SHP77 treated with DMSO at 0.1 percent for 48 hours (cell line): ENCODE measurements at regions not wholly inside any gene's neighbourhood (a gene's known extent, or its start where the extent isn't known, plus 50 kb on each side); places are given as distances from the start of the nearest gene placed in this dataset.
"Not testable (repeated sequence)": the region's sequence is repeated elsewhere in the genome, so short reads cannot be mapped to it uniquely, and the experiment has no call there.

Experiments
- DNase-seq: peaks from one replicate; lab custom pipeline; 2025; lab: John Stamatoyannopoulos, UW

DNA sequence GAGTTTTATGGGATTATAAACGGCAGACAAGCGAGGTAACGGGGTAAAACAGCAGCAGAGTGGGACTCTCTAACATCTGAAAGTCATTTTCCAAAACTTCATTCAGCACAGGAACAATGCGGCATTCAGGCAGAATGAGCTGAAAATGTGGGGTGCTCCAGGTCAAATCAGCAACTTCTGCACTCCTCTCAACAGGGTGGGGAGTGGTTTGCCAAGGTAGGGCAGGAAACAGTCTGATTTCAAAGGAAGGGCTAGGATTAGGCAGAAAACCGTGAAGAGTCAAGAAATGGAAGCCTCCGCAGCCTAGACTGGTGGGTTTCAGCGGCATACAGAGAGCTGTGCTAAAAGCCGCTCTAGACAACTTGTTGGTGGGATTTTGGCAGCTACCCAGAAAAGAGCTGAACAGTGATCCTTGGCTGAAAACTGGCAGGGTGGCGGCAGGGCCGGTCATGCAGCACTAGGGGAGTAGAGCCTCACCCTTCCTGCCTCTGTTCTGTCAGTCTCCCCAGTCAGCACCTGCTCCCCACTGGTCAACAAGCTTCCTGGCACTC lies 154.2 kb upstream of the KLF12 start:
- DNase-seq, result peak; percentile 57

DNA sequence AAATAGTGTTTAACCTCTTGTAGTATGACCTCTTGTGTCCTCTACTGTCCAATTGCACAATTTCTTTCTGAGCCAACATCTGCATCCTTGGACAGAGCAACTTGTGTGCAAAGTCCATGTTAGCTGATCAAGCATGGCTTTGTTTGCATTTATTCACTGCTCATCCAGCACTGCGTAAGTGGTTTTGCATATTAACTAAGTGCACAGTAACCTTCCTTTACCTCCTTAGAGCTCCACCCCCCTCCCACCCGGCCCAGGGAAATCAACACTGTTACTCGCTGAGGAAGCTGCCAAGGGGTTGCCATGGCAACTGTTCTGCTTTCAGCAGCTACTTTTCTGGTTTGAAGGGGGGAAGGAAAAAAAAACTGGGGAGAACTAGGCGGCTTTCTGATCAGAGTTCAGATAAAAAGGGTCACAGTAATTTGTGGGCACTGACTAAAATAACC lies 153.5 kb upstream of the KLF12 start:
- peak; percentile 17 for DNase-seq

DNA sequence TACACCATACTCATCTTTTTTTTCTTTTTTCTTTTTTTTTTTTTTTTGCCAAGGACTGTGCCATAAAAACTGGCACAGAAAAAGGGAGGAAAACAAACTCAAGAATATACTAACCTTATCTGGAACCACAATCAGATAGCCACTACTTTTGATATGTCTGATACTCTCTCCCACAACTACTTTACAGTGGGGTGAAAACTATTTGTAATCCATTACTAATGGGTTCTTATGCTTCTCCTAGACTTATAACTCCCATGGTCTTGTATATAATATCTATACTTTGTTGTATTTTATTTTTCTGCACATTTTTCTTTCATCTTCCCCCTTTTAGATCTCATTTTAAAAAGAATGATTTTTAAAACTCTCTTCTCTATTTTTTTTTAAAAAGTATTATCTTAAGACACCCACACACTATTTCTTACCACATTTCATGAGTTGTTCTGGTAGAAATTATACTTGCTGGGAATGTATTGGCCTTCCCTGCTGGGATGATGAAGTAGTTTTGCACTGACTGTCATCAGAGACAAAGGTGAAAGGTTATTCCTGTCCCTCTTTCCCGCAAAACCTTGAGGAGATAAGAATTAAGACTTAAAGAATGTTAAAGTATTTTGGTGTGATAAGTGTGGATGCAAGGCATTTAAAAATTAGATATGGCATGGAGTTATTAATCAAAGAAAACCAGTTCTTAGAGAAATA lies 146.7 kb upstream of the KLF12 start:
- no peak for DNase-seq

DNA sequence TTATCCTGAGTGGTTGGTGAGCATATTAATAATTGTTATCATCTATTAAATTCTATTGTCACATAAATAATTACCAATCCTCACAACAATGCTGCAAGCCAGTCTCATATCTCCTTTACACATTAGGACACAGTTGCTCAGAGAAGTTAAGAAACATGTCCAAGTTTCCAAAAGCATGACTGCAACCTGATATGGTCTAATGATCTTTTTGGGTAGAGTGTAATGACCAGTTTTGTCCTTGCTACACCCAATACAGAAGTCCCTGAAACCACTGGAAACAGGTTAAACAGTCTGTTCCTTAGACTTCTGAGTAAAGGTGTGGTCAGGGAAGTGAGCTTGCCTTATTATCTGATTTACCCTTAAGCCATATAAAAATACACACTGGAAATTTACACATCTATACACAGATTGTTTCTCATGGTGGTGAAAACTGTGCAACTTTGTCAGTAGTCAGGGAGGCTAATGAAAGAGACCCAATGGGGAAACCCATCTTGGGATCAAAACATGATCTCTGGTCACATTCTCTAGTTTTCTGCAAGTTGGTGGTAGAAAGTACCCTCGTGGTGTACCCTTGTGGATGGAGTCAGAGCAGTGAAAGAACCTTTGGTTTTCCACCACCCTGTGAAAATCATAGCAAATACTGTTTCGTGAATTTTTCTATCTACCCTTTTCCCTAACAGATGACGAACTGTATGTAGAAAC lies 146.0 kb upstream of the KLF12 start:
- DNase-seq, result no peak

- DNase-seq, result no peak
Measured at GRCh38 chr13:74278901-74279300, 144.7 kb upstream of the KLF12 start.

DNA sequence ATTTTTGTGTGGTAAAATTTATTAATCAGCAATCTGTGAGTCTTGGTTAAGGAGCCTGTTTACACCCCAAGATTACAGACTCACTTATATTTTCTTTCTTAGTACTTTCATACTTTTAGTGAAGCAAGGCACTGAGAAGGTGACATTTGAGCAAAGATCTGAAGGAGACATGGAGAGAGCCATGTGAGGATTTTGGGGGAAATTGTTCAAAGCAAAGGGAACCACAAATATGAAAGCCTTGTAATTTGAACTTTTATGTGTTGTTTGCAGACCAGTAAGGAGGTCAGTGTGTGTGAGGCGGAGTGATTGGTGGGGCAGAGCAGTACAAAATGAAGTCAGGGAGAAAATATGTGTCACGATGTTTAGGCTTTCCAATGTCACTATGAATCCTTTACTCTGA lies 140.7 kb upstream of the KLF12 start:
- no peak for DNase-seq

DNA sequence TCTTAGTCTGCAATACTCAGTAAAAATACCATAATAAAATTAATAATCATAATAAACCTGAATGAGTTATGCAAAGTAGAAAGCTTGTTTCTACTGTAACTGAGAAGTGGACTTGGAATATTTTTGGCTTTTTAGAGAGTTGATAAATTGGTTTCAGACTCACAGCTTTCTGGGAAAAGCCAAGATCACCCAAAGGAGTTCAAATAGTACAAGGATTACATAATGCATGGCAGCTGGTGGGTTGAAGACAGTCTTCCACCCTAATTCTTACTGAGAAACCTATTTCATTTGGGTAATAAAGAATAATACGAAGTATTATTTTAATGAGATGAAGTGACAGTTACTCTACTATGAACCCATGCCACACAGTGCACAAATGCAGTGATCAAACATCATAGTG lies 139.4 kb upstream of the KLF12 start:
- no peak for DNase-seq

- no peak for DNase-seq
Measured at GRCh38 chr13:74272826-74273225, 138.6 kb upstream of the KLF12 start.

DNA sequence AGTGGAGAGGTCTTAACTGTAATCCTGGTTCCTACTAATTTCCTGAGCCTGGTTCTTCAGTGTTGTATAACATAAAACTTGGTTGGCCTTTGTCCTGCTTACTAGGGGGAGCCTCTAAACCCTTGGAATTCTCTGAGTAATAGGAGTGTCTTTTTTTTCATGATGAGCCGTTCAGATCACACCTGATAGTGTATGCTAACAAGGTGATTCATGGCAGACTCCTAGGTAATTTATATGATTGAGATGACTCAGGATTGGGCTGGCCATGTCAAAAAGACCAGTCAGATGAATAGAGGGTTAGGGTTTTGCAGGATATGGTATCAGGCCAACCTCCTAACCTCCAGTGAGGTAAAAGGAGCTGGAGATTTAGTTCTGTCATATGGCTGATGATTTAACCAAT lies 135.8 kb upstream of the KLF12 start:
- no peak for DNase-seq

DNA sequence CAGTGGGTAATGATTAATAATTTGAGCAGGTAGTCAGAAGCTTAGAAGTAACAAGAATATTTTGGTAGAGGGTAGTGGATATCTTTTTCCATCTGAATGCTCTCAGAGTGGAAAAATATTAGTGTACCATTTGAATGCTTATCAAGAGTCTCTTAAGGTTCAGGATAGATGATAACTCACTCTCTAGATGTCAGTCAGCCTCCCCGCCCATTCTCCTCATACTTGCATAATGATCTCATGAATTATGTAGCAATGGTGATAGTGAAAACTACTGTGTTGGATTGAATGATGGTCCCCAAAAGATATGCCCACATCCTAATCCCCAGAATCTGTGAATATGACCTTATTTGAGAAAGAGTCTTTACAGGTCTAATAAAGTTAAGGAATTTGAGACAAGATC lies 132.7 kb upstream of the KLF12 start:
- DNase-seq, result no peak

DNA sequence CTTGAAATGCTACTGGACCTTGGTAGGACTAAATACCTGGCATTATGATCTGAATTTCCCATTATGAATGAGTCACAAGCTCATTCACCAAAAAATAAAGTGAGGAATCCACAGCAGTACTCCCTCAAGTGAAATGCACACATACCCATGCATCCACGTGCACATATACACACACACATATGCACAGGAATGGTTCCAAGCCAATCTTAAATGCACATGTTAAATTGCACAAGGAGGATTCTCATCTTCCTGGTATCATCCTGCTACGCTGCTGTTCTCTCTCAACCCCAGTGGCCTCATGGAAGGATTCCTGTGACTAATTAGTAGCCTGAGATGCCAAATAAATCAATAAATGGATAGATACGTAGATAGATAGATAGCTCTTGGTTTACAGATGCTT lies 132.1 kb upstream of the KLF12 start:
- DNase-seq, result no peak

- DNase-seq, result no peak
Measured at GRCh38 chr13:74264333-74264732, 130.1 kb upstream of the KLF12 start.

GRCh38 chr13:74260420-74260819 lies 126.2 kb upstream of the KLF12 start:
- not testable (repeated sequence) for DNase-seq

- no peak for DNase-seq
Measured at GRCh38 chr13:74259641-74260040, 125.4 kb upstream of the KLF12 start.

DNA sequence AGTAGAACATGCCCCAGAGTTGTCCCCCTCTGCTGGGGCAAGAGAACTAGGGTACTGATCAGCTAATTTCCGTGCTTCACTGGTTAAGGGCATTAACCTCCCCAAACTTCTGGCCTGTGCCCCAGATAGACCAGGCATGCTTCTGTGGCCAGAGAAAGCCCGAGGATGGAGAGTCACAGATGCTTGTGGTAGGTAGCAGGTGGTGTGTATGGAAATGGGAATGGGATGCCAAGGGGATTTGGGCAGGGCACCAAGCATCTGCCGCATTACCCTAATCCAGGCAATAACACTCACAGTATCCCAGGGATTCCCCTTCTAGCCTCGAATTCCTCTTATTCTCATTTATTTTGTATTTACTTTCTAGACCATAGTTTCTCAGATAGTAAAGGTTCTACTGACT lies 124.8 kb upstream of the KLF12 start:
- DNase-seq, result no peak

DNA sequence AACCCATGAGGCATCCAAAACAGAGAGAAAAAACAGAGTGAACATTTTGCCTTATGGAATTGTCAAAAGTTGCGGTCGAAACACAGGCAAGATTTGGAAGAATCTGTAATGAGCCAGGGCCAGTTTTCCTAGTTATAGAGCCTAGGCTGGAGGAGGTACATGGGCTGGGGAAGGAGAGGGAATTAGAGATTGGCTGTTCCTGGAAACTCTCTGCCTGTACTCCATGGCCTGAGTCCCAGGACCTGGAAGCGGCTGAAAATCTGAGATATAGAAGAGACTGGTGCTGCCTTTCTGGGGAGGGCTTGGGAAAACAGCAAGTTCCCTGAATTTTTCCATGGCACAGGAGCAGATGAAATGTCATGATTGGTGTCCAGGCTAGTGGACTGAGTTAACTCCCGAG lies 122.8 kb upstream of the KLF12 start:
- no peak for DNase-seq

DNA sequence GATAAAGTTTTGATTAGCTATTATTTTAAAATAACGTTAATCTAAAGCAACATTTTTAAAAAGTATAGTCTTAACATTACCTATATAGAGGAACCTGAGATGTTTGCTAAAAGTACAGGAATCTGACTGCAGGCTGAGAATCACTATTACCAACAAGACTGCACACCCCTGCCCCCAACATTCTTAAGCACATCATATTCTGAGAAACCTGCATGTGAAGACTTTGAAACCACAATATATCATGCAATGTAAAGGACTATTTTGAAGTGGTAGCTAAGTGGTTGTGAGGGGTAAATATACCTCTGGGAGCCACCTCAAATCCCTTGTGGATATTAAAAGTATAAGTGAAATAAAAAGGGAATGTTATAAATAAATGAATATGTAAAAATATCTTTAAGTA lies 119.0 kb upstream of the KLF12 start:
- no peak for DNase-seq

DNA sequence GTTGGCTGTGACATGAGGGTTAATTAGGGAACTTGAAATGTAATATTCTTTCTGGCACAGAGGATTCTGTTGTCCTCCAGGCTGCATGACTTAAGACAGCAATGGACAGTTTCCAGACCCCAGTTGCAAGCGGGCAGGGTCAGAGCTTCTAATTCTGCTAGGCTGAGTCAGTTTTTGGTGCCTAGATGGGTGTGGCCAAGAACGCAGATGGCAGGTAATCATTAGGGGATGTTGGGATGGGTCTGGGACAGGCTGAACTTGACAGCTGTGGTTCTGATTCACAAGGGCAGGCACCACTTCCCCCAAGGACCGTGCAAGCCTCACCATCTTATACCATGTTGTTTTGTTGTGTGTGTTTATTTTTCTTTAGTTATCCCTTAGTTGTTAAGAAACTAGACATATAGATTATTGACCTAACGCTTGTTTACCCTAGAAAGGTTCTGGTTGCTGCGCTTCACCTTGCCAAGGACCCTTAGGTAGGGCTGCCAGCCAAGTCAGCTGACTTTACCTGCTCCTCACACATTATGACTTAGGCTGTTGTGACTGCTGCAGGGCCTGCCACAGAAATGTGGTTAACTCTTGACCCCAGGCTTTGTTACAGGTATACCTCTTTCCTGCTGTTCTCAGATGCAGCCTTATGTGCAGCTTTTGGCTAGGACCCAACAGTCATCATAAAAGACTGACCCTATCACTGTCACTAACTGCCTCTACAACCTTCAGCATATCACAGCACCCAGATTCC lies 117.7 kb upstream of the KLF12 start:
- no peak for DNase-seq

- no peak for DNase-seq
Measured at GRCh38 chr13:74250738-74251190, 116.6 kb upstream of the KLF12 start.

DNA sequence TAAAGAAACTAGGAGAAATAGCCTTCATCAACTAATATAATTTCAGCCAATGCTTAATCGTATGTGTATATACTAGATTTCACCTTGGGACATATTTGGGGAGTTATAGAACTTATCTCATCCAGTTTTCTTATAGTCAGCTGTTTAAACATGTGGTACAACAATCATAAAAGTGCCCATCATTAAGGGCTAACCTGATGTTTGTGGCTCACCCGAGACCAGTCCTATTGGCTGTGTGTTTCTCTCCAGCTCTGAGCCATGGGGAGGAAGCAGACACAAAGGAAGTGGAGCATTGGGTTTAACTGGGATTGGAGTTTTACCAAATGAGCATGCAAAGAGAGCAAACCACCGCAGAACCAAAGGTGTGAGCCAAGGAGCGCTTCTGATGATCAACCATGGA lies 114.3 kb upstream of the KLF12 start:
- DNase-seq, result no peak

GRCh38 chr13:74246487-74246886 lies 112.3 kb upstream of the KLF12 start:
- no peak for DNase-seq

GRCh38 chr13:74243637-74244526 lies 109.7 kb upstream of the KLF12 start:
- DNase-seq, result no peak
